Liver (tissue), 8 donors: ENCODE measurements at regions not wholly inside any gene's neighbourhood (a gene's known extent, or its start where the extent isn't known, plus 50 kb on each side); places are given as distances from the start of the nearest gene placed in this dataset.

Source experiments
- DNase-seq: peaks from one replicate; pipeline ENCODE4 v3.0.0-alpha.2; 2017; ENCODE audit warnings: low spot score
- H3K27ac ChIP-seq, 2 donors: one replicate each; pipeline ENCODE4 v1.7.0; 2013; ENCODE audit warnings: inconsistent platforms in 2 of 2, low read length in 2 of 2, control low read depth in 1 of 2, low read depth in 1 of 2, mild to moderate bottlenecking in 1 of 2
- H3K27me3 ChIP-seq, 4 donors: one replicate each; pipeline versions ENCODE4 v1.6.1 to v1.7.0; 2013; ENCODE audit warnings: low read length in 3 of 4, inconsistent platforms in 1 of 4, mild to moderate bottlenecking in 1 of 4, moderate library complexity in 1 of 4; ENCODE audit not compliant: control insufficient read depth in 4 of 4, insufficient read depth in 4 of 4
- H3K36me3 ChIP-seq, 4 donors: one replicate each; pipeline versions ENCODE4 v1.6.1 to v1.7.0; 2013; ENCODE audit warnings: low read length in 3 of 4, mild to moderate bottlenecking in 3 of 4, low read depth in 1 of 4, moderate library complexity in 1 of 4; ENCODE audit not compliant: control insufficient read depth in 4 of 4, insufficient read depth in 3 of 4
- H3K4me1 ChIP-seq, 4 donors: one replicate each; pipeline versions ENCODE4 v1.6.1 to v1.7.0; 2013; ENCODE audit warnings: low read length in 3 of 4, mild to moderate bottlenecking in 3 of 4, moderate library complexity in 1 of 4; ENCODE audit not compliant: control insufficient read depth in 4 of 4, insufficient read depth in 4 of 4
- H3K4me3 ChIP-seq, 3 donors: one replicate each; pipeline versions ENCODE4 v1.6.1 to v1.7.0; 2013; ENCODE audit warnings: low read length in 3 of 3, control low read depth in 1 of 3, low read depth in 1 of 3, mild to moderate bottlenecking in 1 of 3
- H3K9ac ChIP-seq, 2 donors: one replicate each; pipeline ENCODE4 v1.7.0; 2013; ENCODE audit warnings: low read length in 2 of 2, mild to moderate bottlenecking in 2 of 2, moderate library complexity in 2 of 2, control low read depth in 1 of 2, low read depth in 1 of 2
- H3K9me3 ChIP-seq, 4 donors: one replicate each; pipeline versions ENCODE4 v1.6.1 to v1.7.0; 2013; ENCODE audit warnings: low read length in 3 of 4; ENCODE audit not compliant: control insufficient read depth in 4 of 4
- FOXA2 ChIP-seq: IDR thresholded peaks from 2 replicates; pipeline ENCODE4 v1.6.1; 2016; ENCODE audit warnings: antibody characterized with exemption
- GABPA ChIP-seq, 2 donors: IDR thresholded peaks in 1 of 2; conservative IDR thresholded peaks in 1 of 2; 2 replicates each; pipeline ENCODE4 v1.6.1; 2016; ENCODE audit warnings: antibody characterized with exemption in 2 of 2, mild to moderate bottlenecking in 1 of 2, moderate library complexity in 1 of 2
- NR2F2 ChIP-seq: IDR thresholded peaks from 2 replicates; pipeline ENCODE4 v1.6.1; 2016; ENCODE audit warnings: antibody characterized with exemption
- SP1 ChIP-seq: IDR thresholded peaks from 2 replicates; pipeline ENCODE4 v1.6.1; 2018; ENCODE audit warnings: antibody characterized with exemption, mild to moderate bottlenecking
- WGBS: extraction: QIAGEN DNeasy Blood & Tissue Kit; methylation state at CpG from one replicate; pipeline ENCODE4 v1.1.7; 2013; 5-methylcytosine and 5-hydroxymethylcytosine counted together
- TF ChIP-seq, protein P1 (sequence below): fragments of 150-350 bp; IDR thresholded peaks from 2 replicates; pipeline ENCODE4 v1.5.1; 2017; ENCODE audit warnings: improper control_type of control experiment, low read depth, low read length; ENCODE audit not compliant: missing input control
- TF ChIP-seq, protein P2 (sequence below): IDR thresholded peaks from 2 replicates; pipeline ENCODE4 v1.6.1; 2016; ENCODE audit warnings: antibody characterized with exemption, mild to moderate bottlenecking
- TF ChIP-seq, protein P3 (sequence below): IDR thresholded peaks from 2 replicates; pipeline ENCODE4 v1.6.1; 2016; ENCODE audit warnings: antibody characterized with exemption
- donor health status: healthy.
- donor health status: healthy.
- donor health status: healthy.
- donor health status: healthy.
- donor health status: healthy.

DNA sequence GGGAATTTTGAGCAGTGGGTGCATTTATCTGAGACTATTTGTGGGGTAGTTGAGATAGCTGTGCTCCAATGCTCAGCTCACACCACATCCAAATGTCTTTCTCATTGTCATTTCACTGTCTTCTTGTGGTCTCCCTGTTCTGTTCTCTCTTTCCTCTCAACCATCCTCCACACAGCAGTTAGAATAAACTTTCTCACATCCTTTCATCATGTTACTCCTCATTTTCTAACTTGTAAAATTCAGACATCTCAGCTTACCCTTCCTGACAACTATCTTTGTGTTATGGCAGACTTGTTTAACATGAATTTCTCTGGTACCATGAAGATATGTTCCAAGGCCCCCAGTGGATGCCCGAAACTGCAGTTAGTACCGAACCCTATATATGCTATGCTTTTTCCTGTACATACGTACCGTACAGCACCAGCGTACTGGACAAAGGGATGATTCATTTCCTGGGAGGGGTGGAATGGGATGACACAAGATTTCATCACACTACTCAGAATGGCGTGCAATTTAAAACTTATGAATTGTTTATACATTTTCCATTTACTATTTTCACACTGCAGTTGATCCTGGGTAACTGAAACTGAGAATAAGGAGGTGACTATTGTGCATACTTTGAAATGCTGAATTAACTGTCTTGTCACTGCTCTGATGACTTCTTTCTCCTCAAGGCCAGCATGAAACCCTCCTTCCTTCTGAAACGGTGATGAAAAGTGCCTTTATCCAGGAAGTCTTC, 177.1 kb upstream of the SLC38A2 start (continued):
- TF ChIP-seq, protein P1, sequence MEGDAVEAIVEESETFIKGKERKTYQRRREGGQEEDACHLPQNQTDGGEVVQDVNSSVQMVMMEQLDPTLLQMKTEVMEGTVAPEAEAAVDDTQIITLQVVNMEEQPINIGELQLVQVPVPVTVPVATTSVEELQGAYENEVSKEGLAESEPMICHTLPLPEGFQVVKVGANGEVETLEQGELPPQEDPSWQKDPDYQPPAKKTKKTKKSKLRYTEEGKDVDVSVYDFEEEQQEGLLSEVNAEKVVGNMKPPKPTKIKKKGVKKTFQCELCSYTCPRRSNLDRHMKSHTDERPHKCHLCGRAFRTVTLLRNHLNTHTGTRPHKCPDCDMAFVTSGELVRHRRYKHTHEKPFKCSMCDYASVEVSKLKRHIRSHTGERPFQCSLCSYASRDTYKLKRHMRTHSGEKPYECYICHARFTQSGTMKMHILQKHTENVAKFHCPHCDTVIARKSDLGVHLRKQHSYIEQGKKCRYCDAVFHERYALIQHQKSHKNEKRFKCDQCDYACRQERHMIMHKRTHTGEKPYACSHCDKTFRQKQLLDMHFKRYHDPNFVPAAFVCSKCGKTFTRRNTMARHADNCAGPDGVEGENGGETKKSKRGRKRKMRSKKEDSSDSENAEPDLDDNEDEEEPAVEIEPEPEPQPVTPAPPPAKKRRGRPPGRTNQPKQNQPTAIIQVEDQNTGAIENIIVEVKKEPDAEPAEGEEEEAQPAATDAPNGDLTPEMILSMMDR = no peak

- no peak for DNase-seq
- Histone ChIP-seq H3K27ac (no peak overlapping the region), H3K9me3 (no peaks in the 10 kb centered on the region), H3K27me3 (no peaks in the 10 kb centered on the region), H3K9ac (no peak overlapping the region), H3K36me3 (no peaks in the 10 kb centered on the region), H3K4me3 (no peak overlapping the region), H3K4me1 (no peaks in the 10 kb centered on the region)
- TF ChIP-seq SP1 = no peak
- whole genome bisulfite sequencing = 85% methylated on average over 2 of the region's 2 CpGs
These were observed 176.1 kb upstream of the SLC38A2 start for GRCh38 chr12:46548605-46549071.

DNA sequence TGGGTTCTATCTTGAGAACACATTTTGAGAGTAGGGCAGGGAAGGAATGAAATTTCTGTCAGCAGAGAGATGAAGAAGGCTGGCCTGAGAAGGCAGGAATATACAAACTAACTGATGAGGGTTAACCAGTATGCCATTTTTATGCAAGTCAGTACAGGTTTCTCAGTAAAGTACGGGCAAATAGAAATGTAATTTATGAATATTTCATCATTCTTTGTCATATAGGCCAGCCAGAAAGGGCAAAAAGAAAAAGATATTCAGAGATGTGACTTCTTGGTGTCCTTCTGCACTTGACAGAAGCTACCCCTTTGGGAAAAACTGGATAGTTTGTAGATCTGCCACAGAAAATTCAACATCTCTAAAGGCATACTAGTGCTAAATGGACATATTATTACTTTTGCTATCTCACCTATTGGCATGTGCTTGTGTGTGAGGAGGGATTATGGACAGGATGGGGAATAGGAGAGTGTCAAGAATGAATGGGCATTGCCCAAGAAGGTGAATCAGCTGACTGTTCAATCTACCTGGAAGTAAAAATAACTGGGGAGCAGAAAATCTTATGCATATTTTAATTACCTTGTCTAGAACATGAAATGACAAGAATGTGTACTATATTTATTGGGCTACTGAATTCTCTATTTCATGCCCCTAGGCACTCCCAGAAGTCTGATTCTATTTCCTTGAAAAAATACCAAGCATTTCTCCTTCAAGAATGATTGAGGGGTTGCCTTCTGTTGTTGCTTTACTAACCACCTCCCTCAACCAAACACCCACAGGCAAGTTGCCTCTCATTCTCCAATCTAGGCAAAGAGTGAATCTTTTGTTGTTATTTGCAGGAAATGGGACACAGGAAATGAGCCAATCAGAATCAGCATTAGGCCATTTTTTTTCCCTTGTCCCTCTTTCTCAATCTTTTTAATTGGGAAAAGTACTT, 175.1 kb upstream of the SLC38A2 start:
- TF ChIP-seq NR2F2 (no peak), FOXA2 (no peak), GABPA (IDR thresholded peaks at IDR 0.05 in 1 of 2, conservative IDR thresholded peaks at IDR 0.05 in 1 of 2) (no peak)
- TF ChIP-seq, protein P2, sequence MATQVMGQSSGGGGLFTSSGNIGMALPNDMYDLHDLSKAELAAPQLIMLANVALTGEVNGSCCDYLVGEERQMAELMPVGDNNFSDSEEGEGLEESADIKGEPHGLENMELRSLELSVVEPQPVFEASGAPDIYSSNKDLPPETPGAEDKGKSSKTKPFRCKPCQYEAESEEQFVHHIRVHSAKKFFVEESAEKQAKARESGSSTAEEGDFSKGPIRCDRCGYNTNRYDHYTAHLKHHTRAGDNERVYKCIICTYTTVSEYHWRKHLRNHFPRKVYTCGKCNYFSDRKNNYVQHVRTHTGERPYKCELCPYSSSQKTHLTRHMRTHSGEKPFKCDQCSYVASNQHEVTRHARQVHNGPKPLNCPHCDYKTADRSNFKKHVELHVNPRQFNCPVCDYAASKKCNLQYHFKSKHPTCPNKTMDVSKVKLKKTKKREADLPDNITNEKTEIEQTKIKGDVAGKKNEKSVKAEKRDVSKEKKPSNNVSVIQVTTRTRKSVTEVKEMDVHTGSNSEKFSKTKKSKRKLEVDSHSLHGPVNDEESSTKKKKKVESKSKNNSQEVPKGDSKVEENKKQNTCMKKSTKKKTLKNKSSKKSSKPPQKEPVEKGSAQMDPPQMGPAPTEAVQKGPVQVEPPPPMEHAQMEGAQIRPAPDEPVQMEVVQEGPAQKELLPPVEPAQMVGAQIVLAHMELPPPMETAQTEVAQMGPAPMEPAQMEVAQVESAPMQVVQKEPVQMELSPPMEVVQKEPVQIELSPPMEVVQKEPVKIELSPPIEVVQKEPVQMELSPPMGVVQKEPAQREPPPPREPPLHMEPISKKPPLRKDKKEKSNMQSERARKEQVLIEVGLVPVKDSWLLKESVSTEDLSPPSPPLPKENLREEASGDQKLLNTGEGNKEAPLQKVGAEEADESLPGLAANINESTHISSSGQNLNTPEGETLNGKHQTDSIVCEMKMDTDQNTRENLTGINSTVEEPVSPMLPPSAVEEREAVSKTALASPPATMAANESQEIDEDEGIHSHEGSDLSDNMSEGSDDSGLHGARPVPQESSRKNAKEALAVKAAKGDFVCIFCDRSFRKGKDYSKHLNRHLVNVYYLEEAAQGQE = no peak
- TF ChIP-seq, protein P3, sequence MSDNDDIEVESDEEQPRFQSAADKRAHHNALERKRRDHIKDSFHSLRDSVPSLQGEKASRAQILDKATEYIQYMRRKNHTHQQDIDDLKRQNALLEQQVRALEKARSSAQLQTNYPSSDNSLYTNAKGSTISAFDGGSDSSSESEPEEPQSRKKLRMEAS = no peak
- Histone ChIP-seq H3K36me3 (no peaks in the 10 kb centered on the region), H3K4me1 (no peaks in the 10 kb centered on the region), H3K9me3 (no peaks in the 10 kb centered on the region), H3K27ac (no peak overlapping the region), H3K4me3 (no peak overlapping the region), H3K9ac (no peak overlapping the region), H3K27me3 (no peaks in the 10 kb centered on the region)
- WGBS = 97% methylated on average over 1 of the region's 1 CpG
- no peak for DNase-seq
